Common myeloid progenitor, CD34-positive (primary cell): ENCODE measurements at regions not wholly inside any gene's neighbourhood (a gene's known extent, or its start where the extent isn't known, plus 50 kb on each side); places are given as distances from the start of the nearest gene placed in this dataset.

ENCODE experiments used
- CTCF ChIA-PET: fragments of 350-600 bp; sonication (Branson Sonifier 250); formaldehyde crosslinking; loops from one replicate; lab custom pipeline; 2021; ENCODE audit warnings: antibody characterized with exemption; lab: Charles Lee
- POLR2A ChIA-PET: fragments of 350-600 bp; sonication (Branson Sonifier 250); formaldehyde crosslinking; loops from one replicate; lab custom pipeline; 2021; ENCODE audit warnings: antibody characterized with exemption; lab: Charles Lee
- DNase-seq, 3 donors: peaks; one replicate each; pipeline versions ENCODE4 v3.0.0 to v3.0.0-alpha.2; 2013
- H3K27ac ChIP-seq, 2 experiments: 1 replicate in 1 of 2; 2 replicates in 1 of 2; pipeline ENCODE4 v1.7.0; 2013; ENCODE audit warnings: inconsistent platforms in 2 of 2, low read length in 2 of 2, mild to moderate bottlenecking in 2 of 2, low read depth in 1 of 2, moderate library complexity in 1 of 2; ENCODE audit not compliant: severe bottlenecking in 2 of 2, insufficient read depth in 1 of 2, poor library complexity in 1 of 2
- H3K27me3 ChIP-seq, 5 experiments: replicated peaks in 2 of 5; 1 replicate in 3 of 5; 2 replicates in 2 of 5; pipeline versions ENCODE4 v1.6.1 to v1.7.0; 2013; ENCODE audit warnings: low read length in 4 of 5, mild to moderate bottlenecking in 2 of 5, moderate library complexity in 2 of 5, inconsistent platforms in 1 of 5; ENCODE audit not compliant: insufficient read depth in 5 of 5, control insufficient read depth in 4 of 5
- H3K36me3 ChIP-seq, 4 experiments: 1 replicate in 2 of 4; 2 replicates in 2 of 4; pipeline versions ENCODE4 v1.6.1 to v1.7.0; 2013; ENCODE audit warnings: low read length in 3 of 4, control low read depth in 1 of 4, mild to moderate bottlenecking in 1 of 4; ENCODE audit not compliant: control insufficient read depth in 4 of 4, insufficient read depth in 4 of 4
- H3K4me1 ChIP-seq, 4 experiments: 1 replicate in 3 of 4; 2 replicates in 1 of 4; pipeline versions ENCODE4 v1.6.1 to v1.7.1; 2013; ENCODE audit warnings: low read length in 3 of 4, mild to moderate bottlenecking in 3 of 4, control low read depth in 1 of 4, inconsistent platforms in 1 of 4, moderate library complexity in 1 of 4; ENCODE audit not compliant: control insufficient read depth in 4 of 4, insufficient read depth in 4 of 4; ENCODE audit errors: control extremely low read depth in 1 of 4
- H3K4me3 ChIP-seq, 7 experiments: 1 replicate in 4 of 7; 2 replicates in 3 of 7; pipeline versions ENCODE4 v1.5.1 to v1.7.0; 2013; ENCODE audit warnings: mild to moderate bottlenecking in 7 of 7, low read length in 6 of 7, moderate library complexity in 6 of 7, inconsistent platforms in 2 of 7, low read depth in 2 of 7, control low read depth in 1 of 7; ENCODE audit not compliant: insufficient read depth in 4 of 7, control insufficient read depth in 1 of 7; ENCODE audit errors: extremely low read depth in 1 of 7
- H3K9me3 ChIP-seq, 5 experiments: 1 replicate in 4 of 5; 2 replicates in 1 of 5; pipeline versions ENCODE4 v1.6.1 to v1.7.1; 2013; ENCODE audit warnings: low read length in 4 of 5, mild to moderate bottlenecking in 2 of 5, inconsistent platforms in 1 of 5, low read depth in 1 of 5, moderate library complexity in 1 of 5; ENCODE audit not compliant: control insufficient read depth in 4 of 5, insufficient read depth in 2 of 5; ENCODE audit errors: control extremely low read depth in 1 of 5
- WGBS: methylation state at CpG from one replicate; pipeline ENCODE4 v1.1.5; 2013; ENCODE audit not compliant: insufficient coverage; 5-methylcytosine and 5-hydroxymethylcytosine counted together

DNA sequence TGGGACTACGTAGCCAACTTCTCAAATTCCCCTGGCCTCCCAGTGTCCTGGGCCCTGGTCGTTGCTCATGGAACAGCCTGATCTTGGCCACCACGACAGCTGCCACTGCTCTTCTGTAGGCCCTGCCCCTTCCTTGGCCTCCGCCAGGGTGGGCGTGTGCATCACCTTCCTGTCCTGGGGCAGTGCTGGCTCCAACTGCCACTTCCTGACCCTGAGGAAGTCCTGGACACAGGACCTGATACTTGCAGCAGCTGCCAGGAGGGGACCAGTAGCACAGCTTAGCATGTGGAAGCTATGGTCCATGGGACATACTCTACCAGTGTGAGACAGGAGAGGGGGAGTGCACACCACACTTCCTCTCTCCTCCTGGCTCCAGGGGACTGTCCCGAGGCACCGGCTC is 145.2 kb downstream of the TENT4A start:
- ChIA-PET POLR2A (no interaction called here), CTCF (no interaction called here)
- no peak for DNase-seq
- Histone ChIP-seq H3K36me3 (no peaks in the 10 kb centered on the region), H3K27me3 (no peaks in the 10 kb centered on the region), H3K9me3 (peaks cover 0 to 8% (median 0%) of the 10 kb centered on the region in 5 experiments), H3K27ac (no peak overlapping the region), H3K4me3 (no peak overlapping the region), H3K4me1 (peaks cover 0 to 4% (median under 1%) of the 10 kb centered on the region in 4 experiments)
- WGBS = 63% methylated on average over 5 of the region's 7 CpGs

DNA sequence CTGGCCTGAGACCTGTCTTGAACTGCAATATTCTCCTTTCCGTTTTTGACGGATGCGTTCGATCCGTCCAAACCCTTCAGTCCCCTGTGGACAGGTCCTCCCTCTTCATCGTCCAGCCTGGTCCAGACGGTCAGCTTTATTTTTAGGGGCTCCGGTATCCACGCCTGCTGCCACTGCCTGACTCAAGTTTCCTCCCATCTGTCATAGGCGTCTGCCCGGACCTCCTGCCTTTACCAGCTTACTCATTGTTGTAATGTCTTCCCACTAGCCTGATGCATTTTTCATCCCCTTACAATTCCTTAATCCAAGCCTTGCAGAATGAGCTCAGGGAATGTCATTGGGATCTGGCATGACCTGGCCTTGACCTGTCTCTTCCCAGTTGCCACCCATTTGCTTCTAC is 145.8 kb downstream of the TENT4A start:
- H3K9me3 ChIP-seq = peaks cover 0 to 8% (median 0%) of the 10 kb centered on the region in 5 experiments
- peaks cover 0 to 4% (median under 1%) of the 10 kb centered on the region in 4 experiments for H3K4me1 ChIP-seq
- ChIA-PET POLR2A (no interaction called here), CTCF (no interaction called here)
- no peaks in the 10 kb centered on the region for H3K36me3 ChIP-seq
- H3K27me3 ChIP-seq = no peaks in the 10 kb centered on the region
- WGBS = 92% methylated on average over 11 of the region's 11 CpGs
- no peak overlapping the region for H3K27ac ChIP-seq
- DNase-seq = no peak
- H3K4me3 ChIP-seq = no peak overlapping the region

GRCh38 chr5:6859951-6860638 is 146.9 kb downstream of the TENT4A start:
- POLR2A ChIA-PET = no interaction called here
- no peaks in the 10 kb centered on the region for H3K27me3 ChIP-seq
- H3K36me3 ChIP-seq = no peaks in the 10 kb centered on the region
- WGBS = 87% methylated on average over 7 of the region's 9 CpGs
- no peak overlapping the region for H3K27ac ChIP-seq
- no peak overlapping the region for H3K4me3 ChIP-seq
- H3K4me1 ChIP-seq = peaks cover 0 to 4% (median under 1%) of the 10 kb centered on the region in 4 experiments
- H3K9me3 ChIP-seq = peaks cover 0 to 8% (median 0%) of the 10 kb centered on the region in 5 experiments
- DNase-seq = no peak
- CTCF ChIA-PET = no interaction called here

DNA sequence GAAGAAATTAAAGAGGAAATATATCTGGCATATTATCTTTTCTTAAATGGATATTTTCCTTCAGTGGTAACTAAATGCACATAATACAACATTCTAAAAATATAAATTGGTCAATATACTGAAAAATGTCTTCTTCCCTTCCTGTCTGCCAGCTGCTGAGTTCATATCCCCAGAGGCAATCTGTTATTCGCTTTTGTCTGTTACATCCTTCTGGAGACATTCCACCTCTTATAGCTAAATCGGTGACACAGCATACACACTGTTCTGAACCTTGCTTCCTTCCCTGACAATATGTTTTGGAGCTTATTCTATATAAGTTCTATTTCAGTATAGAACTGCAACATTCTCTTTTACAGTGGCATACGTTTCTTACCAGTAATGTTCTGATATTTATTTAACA is 147.8 kb downstream of the TENT4A start:
- no peak overlapping the region for H3K4me3 ChIP-seq
- no peaks in the 10 kb centered on the region for H3K27me3 ChIP-seq
- ChIA-PET POLR2A (no interaction called here), CTCF (interaction anchor here (0.6 kb wide), 1 partner anchor 13 kb away, joined by 3 read pairs; no protein-coding TSS in a partner anchor)
- H3K9me3 ChIP-seq = peaks cover 0 to 8% (median 0%) of the 10 kb centered on the region in 5 experiments
- H3K4me1 ChIP-seq = peaks cover 0 to 4% (median under 1%) of the 10 kb centered on the region in 4 experiments
- no peak overlapping the region for H3K27ac ChIP-seq
- no CpG with 5 or more reads among the region's 3 CpGs for WGBS
- no peak for DNase-seq
- H3K36me3 ChIP-seq = no peaks in the 10 kb centered on the region

GRCh38 chr5:6861667-6862066 is 148.4 kb downstream of the TENT4A start:
- Histone ChIP-seq H3K4me3 (no peak overlapping the region), H3K27me3 (no peaks in the 10 kb centered on the region), H3K9me3 (peaks cover 0 to 8% (median 0%) of the 10 kb centered on the region in 5 experiments), H3K27ac (no peak overlapping the region), H3K4me1 (peaks cover 0 to 4% (median under 1%) of the 10 kb centered on the region in 4 experiments), H3K36me3 (no peaks in the 10 kb centered on the region)
- CTCF ChIA-PET = interaction anchor here (0.6 kb wide), 1 partner anchor 13 kb away, joined by 3 read pairs; no protein-coding TSS in a partner anchor
- POLR2A ChIA-PET = no interaction called here
- WGBS = 60% methylated on average over 1 of the region's 3 CpGs
- no peak for DNase-seq

DNA sequence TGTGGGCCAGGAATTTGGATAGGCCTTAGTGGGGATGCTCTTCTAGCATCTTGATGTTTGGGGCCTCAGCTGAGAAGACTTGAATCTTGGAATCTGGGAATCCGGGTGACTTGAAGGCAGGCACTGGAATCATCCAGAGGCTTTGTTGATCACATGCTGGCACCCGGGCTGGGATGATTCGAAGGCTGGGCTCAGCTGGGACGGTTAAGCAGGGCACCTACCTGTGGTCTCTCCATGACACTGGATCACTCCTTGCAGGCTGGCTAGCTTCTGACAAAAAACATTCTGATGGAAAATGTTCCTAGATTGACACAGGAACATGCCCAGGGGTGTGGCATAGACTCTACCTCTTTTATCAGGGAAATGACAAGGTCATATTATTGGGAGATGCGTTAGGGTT is 149.1 kb downstream of the TENT4A start:
- H3K27me3 ChIP-seq = no peaks in the 10 kb centered on the region
- H3K9me3 ChIP-seq = peaks cover 0 to 8% (median 0%) of the 10 kb centered on the region in 5 experiments
- peaks cover 0 to 4% (median under 1%) of the 10 kb centered on the region in 4 experiments for H3K4me1 ChIP-seq
- no peaks in the 10 kb centered on the region for H3K36me3 ChIP-seq
- no peak overlapping the region for H3K27ac ChIP-seq
- 98% methylated on average over 4 of the region's 5 CpGs for WGBS
- CTCF ChIA-PET = no interaction called here
- POLR2A ChIA-PET = no interaction called here
- no peak for DNase-seq
- no peak overlapping the region for H3K4me3 ChIP-seq

DNA sequence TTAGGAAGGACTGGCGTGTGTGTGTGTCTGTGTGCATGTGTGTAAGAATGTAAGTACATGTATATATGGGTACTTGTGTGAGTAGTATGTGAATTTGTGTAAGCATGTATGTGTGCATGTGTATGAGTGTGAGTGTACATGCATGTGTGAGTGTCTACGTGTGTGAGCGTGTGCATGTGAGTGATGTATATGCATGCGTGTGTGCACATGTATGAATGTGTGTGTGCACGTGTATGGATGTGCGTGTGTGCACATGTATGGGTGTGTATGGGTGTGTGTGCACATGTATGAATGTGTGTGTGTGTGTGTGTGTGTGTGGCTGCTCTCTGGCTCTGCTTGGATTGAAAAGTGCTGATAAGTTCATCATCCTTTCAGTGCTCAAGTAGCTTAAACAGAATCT is 154.5 kb downstream of the TENT4A start:
- POLR2A ChIA-PET = no interaction called here
- Histone ChIP-seq H3K27me3 (no peaks in the 10 kb centered on the region), H3K27ac (no peak overlapping the region), H3K4me1 (no peaks in the 10 kb centered on the region), H3K9me3 (peaks cover 0 to 3% (median 0%) of the 10 kb centered on the region in 5 experiments), H3K4me3 (no peak overlapping the region), H3K36me3 (no peaks in the 10 kb centered on the region)
- 100% methylated on average over 6 of the region's 6 CpGs for WGBS
- DNase-seq = no peak
- CTCF ChIA-PET = interaction anchor here (0.6 kb wide), 1 partner anchor 29 kb away, joined by 3 read pairs; no protein-coding TSS in a partner anchor
